Endothelial cell of hepatic sinusoid (primary cell): ENCODE measurements at regions not wholly inside any gene's neighbourhood (a gene's known extent, or its start where the extent isn't known, plus 50 kb on each side); places are given as distances from the start of the nearest gene placed in this dataset.

ENCODE experiments used
- in situ Hi-C: cut with HindIII; loops from 2 replicates; pipeline ENCODE4 v1.10.0; 2017; ENCODE audit warnings: low sequenced_read_pairs

- in situ Hi-C loops, result no loop called here
Measured at GRCh38 chr9:87236546-87236945, 261.1 kb upstream of the DAPK1 start.

GRCh38 chr9:87237336-87237735, 260.3 kb upstream of the DAPK1 start:
- in situ Hi-C loops, result no loop called here

DNA sequence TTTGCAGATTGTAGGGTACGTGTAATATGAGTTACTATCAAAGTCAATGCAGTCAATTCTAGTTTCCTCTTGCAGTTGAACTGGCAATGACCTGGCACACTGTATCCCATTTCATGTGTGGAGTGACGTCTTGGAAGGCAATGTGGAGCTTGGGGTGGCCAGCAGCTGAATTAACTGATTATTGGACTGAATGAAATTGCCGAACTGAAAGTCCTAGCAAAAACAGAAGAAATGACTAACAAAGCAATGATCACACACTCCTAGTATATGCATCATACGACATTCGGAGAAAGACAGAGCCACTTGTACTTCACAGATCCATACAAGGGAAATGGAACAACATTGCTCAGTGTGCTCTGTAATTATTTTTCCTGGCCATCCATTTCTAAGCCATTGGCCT, 259.1 kb upstream of the DAPK1 start:
- in situ Hi-C loops, result no loop called here

DNA sequence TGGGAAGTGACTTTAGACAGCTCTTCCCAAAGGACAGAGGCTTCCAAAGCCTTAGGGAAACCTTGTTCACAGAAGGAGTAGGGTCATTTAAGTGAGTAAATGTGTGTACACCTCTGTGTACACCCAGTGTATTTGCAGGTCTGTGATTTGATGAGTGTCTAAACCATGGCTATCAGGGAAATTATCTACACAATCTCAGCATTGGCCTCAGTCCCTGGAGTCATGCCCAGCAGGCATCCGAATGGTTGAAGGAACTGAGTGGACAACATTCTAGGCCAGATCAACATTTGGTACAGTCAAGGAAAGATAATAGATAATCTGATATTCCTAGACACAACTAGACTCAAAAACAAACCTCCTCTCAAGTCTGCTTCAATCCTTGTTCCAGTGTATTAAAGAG, 258.4 kb upstream of the DAPK1 start:
- in situ Hi-C loops, result no loop called here

DNA sequence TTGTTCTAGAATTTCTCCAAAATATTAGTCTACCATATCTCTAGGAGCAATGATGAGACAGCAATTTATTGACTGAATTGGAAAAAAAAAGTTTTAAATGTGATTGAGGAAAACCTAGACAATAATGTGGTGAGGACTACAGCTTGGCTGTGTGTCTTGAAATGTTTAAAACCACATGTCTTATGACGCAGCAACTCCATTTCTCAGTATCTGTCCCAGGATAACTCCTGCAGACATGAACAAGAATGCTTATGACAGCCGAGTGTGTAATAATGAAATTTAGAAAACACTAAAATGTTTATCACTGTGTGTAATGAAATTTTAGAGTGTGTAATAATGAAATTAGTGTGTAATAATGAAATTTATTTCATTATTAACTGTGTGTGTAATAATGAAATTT, 254.1 kb upstream of the DAPK1 start:
- in situ Hi-C loops, result no loop called here

- in situ Hi-C loops, result no loop called here
Measured at GRCh38 chr9:87245271-87245670, 252.4 kb upstream of the DAPK1 start.

DNA sequence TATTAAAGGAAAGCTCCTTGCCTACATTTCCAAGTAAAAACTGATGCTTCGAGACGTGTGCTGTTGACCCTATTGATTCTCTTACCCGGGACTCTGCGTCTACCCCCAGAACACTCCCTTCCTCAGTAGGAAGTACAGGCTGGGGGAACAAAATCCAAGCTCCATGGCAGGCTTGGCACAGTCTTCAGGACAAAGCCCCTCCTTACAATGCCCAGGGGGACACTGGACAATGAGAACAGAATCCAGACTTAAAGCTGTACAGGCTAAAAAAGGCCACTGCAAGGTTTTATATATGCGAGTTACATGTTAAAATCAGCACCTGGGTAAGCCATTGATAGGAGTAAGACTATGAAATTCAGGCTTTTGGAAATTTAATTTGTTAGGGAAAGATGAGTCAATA, 250.6 kb upstream of the DAPK1 start:
- in situ Hi-C loops, result no loop called here

DNA sequence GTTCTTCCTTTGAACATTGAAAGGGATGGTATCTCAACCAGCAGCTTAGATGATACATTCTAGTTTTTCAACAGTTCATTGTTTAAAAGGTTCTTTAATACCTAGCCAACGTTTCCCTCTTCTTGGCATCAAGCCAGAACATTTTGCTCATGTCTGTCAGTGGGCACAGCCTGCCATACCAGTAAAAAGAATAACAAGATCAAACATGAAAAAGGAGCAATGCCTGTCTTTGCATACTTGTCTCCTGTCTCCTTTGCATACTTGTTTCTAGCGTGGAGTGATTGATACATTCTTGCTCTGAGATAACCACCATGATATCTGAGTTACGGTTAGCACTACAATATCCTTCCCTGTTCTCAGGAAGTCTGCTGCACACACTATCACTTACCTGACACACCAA, 248.6 kb upstream of the DAPK1 start:
- in situ Hi-C loops, result no loop called here

DNA sequence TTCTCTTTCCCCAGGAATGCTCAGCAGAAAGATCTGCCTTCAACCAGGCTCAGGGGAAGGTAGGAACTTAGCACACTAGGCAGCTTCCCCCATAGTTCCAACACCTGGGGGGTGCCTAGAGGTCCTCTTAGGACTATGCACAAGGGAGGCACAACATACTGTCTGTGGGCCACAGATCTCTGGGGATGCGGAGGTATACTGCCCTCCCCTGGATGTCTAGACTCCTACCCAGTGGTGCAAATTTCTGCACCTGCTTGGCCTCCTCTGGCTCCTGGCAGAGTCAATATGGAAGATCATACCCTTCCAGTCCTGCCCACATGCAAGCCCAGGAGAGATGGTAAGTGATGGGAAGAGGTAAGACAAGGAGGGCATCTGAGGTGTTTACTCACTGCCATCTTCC, 247.5 kb upstream of the DAPK1 start:
- in situ Hi-C loops, result loop anchor here (5.0 kb wide), 1 partner anchor 48 kb away; no protein-coding TSS in a partner anchor

GRCh38 chr9:87255431-87256155, 242.1 kb upstream of the DAPK1 start:
- in situ Hi-C loops, result no loop called here

DNA sequence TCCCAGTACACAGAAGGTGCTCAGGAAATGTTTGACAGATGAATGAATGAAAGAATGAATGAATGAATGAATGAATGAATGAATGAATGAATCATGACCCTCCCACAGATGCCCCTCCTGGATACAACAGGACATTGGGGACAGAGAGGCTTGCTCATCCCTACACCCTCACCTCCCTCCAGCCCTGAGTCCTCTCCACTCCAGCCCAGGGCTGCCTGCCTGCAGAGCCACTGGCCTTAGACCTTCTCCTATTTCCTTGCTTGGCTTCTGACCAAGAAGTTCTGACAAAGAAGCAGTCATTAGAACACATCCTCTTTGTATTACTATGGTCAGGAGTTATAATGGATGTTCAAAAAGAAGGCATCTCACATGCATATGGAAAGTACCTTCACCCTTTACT, 240.7 kb upstream of the DAPK1 start:
- in situ Hi-C loops, result no loop called here

- in situ Hi-C loops, result no loop called here
Measured at GRCh38 chr9:87259543-87260518, 237.8 kb upstream of the DAPK1 start.

DNA sequence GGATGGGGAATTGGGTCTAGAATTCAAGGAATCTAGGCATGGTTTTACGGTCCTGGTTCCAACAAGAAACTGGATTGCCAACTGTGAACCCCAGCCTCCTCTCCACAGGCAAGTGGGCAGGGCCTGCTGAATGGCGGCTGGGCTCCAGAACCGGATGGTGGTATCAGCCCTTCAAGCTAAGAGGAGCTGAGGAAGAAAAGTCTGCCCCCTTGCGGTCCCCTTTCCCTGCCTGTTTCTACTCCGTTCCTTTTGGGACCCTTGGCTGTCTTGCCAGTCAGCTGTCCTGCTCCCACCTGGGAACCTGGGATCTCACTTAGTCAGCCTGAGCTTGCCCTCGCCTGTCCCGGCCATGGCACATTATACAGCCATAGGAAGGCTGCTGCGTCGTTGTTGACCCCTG, 234.4 kb upstream of the DAPK1 start:
- in situ Hi-C loops, result no loop called here

GRCh38 chr9:87266697-87267096, 231.0 kb upstream of the DAPK1 start:
- in situ Hi-C loops, result no loop called here

- in situ Hi-C loops, result no loop called here
Measured at GRCh38 chr9:87267251-87268070, 230.2 kb upstream of the DAPK1 start.

- in situ Hi-C loops, result no loop called here
Measured at GRCh38 chr9:87269296-87270176, 228.1 kb upstream of the DAPK1 start.

- in situ Hi-C loops, result no loop called here
Measured at GRCh38 chr9:87270221-87270847, 227.3 kb upstream of the DAPK1 start.

DNA sequence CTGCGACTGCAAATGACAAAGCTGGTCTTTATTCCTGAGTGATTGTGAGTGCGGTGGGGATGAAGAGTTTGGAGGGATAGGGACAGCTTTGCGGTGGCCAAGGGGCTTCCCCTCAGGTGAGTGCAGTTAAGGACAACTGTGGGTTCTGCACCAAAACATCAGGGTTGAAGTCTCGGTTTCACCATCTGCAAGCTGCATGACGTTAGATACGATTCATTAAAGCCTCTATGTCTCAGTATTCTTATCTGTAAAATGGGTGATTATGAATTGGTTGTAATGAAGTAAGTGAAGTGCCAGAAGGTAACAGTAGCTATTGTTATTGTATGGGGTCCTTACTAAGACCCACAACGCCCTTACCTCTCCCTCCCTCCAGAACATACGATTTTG, 226.8 kb upstream of the DAPK1 start:
- in situ Hi-C loops, result no loop called here

- in situ Hi-C loops, result no loop called here
Measured at GRCh38 chr9:87271696-87272477, 225.8 kb upstream of the DAPK1 start.
